Large intestine (tissue), 3 donors: ENCODE measurements at regions not wholly inside any gene's neighbourhood (a gene's known extent, or its start where the extent isn't known, plus 50 kb on each side); places are given as distances from the start of the nearest gene placed in this dataset.
A peak's percentile ranks its signal among the peaks of the same experiment; 100 is the strongest.

Source experiments
- DNase-seq, 2 donors: peaks; one replicate each; pipeline versions ENCODE4 v3.0.0 to v3.0.0-alpha.2; 2013
- H3K27ac ChIP-seq: one replicate; pipeline ENCODE4 v1.5.1; 2013; ENCODE audit warnings: low read length
- H3K27me3 ChIP-seq: 2 replicates; pipeline ENCODE4 v1.6.1; 2013; ENCODE audit warnings: low read length; ENCODE audit not compliant: control insufficient read depth, insufficient read depth
- H3K36me3 ChIP-seq: 2 replicates; pipeline ENCODE4 v1.6.1; 2013; ENCODE audit warnings: low read length; ENCODE audit not compliant: control insufficient read depth, insufficient read depth
- H3K4me1 ChIP-seq: one replicate; pipeline ENCODE4 v1.6.1; 2013; ENCODE audit warnings: low read length; ENCODE audit not compliant: control insufficient read depth, insufficient read depth
- H3K4me3 ChIP-seq: one replicate; pipeline ENCODE4 v1.5.1; 2013; ENCODE audit warnings: low read length
- H3K9me3 ChIP-seq: one replicate; pipeline ENCODE4 v1.6.1; 2013; ENCODE audit warnings: mild to moderate bottlenecking, low read depth, low read length, moderate library complexity; ENCODE audit not compliant: control insufficient read depth
- WGBS: methylation state at CpG from one replicate; pipeline ENCODE4 v1.1.5; 2013; ENCODE audit warnings: low lambda C conversion rate; ENCODE audit not compliant: insufficient coverage; 5-methylcytosine and 5-hydroxymethylcytosine counted together

- peak overlapping the region; percentile 13 for H3K27ac ChIP-seq
- no peak overlapping the region for H3K4me3 ChIP-seq
- peaks cover 20% of the 10 kb centered on the region for H3K4me1 ChIP-seq
- H3K36me3 ChIP-seq = no peaks in the 10 kb centered on the region
- H3K9me3 ChIP-seq = no peaks in the 10 kb centered on the region
- no peaks in the 10 kb centered on the region for H3K27me3 ChIP-seq
- peak in 1 of 2 donors; percentile 43 for DNase-seq
- WGBS = 10% methylated on average over 2 of the region's 5 CpGs
Measured at GRCh38 chr1:232556351-232556750, 73.6 kb downstream of the SIPA1L2 start.

- Histone ChIP-seq H3K27ac (peak overlapping the region; percentile 13), H3K36me3 (no peaks in the 10 kb centered on the region), H3K9me3 (no peaks in the 10 kb centered on the region), H3K4me3 (no peak overlapping the region), H3K27me3 (no peaks in the 10 kb centered on the region), H3K4me1 (peaks cover 20% of the 10 kb centered on the region)
- WGBS = 38% methylated on average over 1 of the region's 2 CpGs
- DNase-seq = peak in 1 of 2 donors; percentile 58
Measured at GRCh38 chr1:232555494-232556210, 74.3 kb downstream of the SIPA1L2 start.

- WGBS = 40% methylated on average over 1 of the region's 6 CpGs
- Histone ChIP-seq H3K4me1 (peaks cover 17% of the 10 kb centered on the region), H3K27ac (no peak overlapping the region)
Measured at GRCh38 chr1:232554409-232554808, 75.5 kb downstream of the SIPA1L2 start.

GRCh38 chr1:232553809-232554208 lies 76.1 kb downstream of the SIPA1L2 start:
- DNase-seq = no peak
- H3K27ac ChIP-seq = no peak overlapping the region
- H3K27me3 ChIP-seq = no peaks in the 10 kb centered on the region
- H3K36me3 ChIP-seq = no peaks in the 10 kb centered on the region
- H3K4me3 ChIP-seq = no peak overlapping the region
- H3K9me3 ChIP-seq = no peaks in the 10 kb centered on the region
- peaks cover 17% of the 10 kb centered on the region for H3K4me1 ChIP-seq

More at GRCh38 chr1:232554409-232554808, 75.5 kb downstream of the SIPA1L2 start:
- no peaks in the 10 kb centered on the region for H3K36me3 ChIP-seq
- DNase-seq = no peak
- H3K4me3 ChIP-seq = no peak overlapping the region
- H3K27me3 ChIP-seq = no peaks in the 10 kb centered on the region
- H3K9me3 ChIP-seq = no peaks in the 10 kb centered on the region

GRCh38 chr1:232553050-232553754 lies 76.7 kb downstream of the SIPA1L2 start:
- H3K4me3 ChIP-seq = no peak overlapping the region
- 88% methylated on average over 1 of the region's 12 CpGs for WGBS
- no peaks in the 10 kb centered on the region for H3K36me3 ChIP-seq
- no peaks in the 10 kb centered on the region for H3K27me3 ChIP-seq
- DNase-seq = no peak
- H3K27ac ChIP-seq = no peak overlapping the region
- peaks cover 17% of the 10 kb centered on the region for H3K4me1 ChIP-seq
- no peaks in the 10 kb centered on the region for H3K9me3 ChIP-seq

GRCh38 chr1:232551386-232551785 lies 78.5 kb downstream of the SIPA1L2 start:
- Histone ChIP-seq H3K27ac (no peak overlapping the region), H3K4me1 (peaks cover 7% of the 10 kb centered on the region), H3K9me3 (no peaks in the 10 kb centered on the region), H3K27me3 (no peaks in the 10 kb centered on the region), H3K4me3 (no peak overlapping the region), H3K36me3 (no peaks in the 10 kb centered on the region)
- WGBS = 100% methylated on average over 2 of the region's 7 CpGs
- DNase-seq = no peak

- Histone ChIP-seq H3K27ac (no peak overlapping the region), H3K36me3 (no peaks in the 10 kb centered on the region), H3K9me3 (no peaks in the 10 kb centered on the region), H3K27me3 (no peaks in the 10 kb centered on the region), H3K4me1 (no peaks in the 10 kb centered on the region), H3K4me3 (no peak overlapping the region)
- no peak for DNase-seq
- 64% methylated on average over 2 of the region's 2 CpGs for WGBS
Measured at GRCh38 chr1:232550007-232550406, 79.9 kb downstream of the SIPA1L2 start.

GRCh38 chr1:232548691-232549090 lies 81.2 kb downstream of the SIPA1L2 start:
- Histone ChIP-seq H3K27ac (no peak overlapping the region), H3K4me3 (no peak overlapping the region), H3K9me3 (no peaks in the 10 kb centered on the region), H3K27me3 (no peaks in the 10 kb centered on the region), H3K4me1 (no peaks in the 10 kb centered on the region), H3K36me3 (no peaks in the 10 kb centered on the region)
- no CpG with 5 or more reads among the region's 5 CpGs for WGBS
- DNase-seq = no peak

- 60% methylated on average over 1 of the region's 2 CpGs for WGBS
- Histone ChIP-seq H3K27me3 (no peaks in the 10 kb centered on the region), H3K27ac (no peak overlapping the region), H3K9me3 (no peaks in the 10 kb centered on the region), H3K4me1 (no peaks in the 10 kb centered on the region), H3K36me3 (no peaks in the 10 kb centered on the region), H3K4me3 (no peak overlapping the region)
- DNase-seq = no peak
Measured at GRCh38 chr1:232547938-232548484, 81.9 kb downstream of the SIPA1L2 start.

GRCh38 chr1:232542633-232543593 lies 87.0 kb downstream of the SIPA1L2 start:
- Histone ChIP-seq H3K4me1 (no peaks in the 10 kb centered on the region), H3K4me3 (no peak overlapping the region), H3K36me3 (no peaks in the 10 kb centered on the region), H3K27ac (no peak overlapping the region), H3K27me3 (no peaks in the 10 kb centered on the region), H3K9me3 (no peaks in the 10 kb centered on the region)
- DNase-seq = no peak
- WGBS = 100% methylated on average over 1 of the region's 13 CpGs
